ENCODE measurements at regions not wholly inside any gene's neighbourhood (a gene's known extent, or its start where the extent isn't known, plus 50 kb on each side); places are given as distances from the start of the nearest gene placed in this dataset.

- TF ChIP-seq CTCF (IDR thresholded peaks at IDR 0.05; ENCODE audit: low read depth, low read length, missing input control): no peak
- no peak for TF ChIP-seq ZBTB33 (IDR thresholded peaks at IDR 0.05)
- no peak for TF ChIP-seq RAD21 (IDR thresholded peaks at IDR 0.05)
- TF ChIP-seq TAF1 (conservative IDR thresholded peaks at IDR 0.05): no peak
- TF ChIP-seq ATF3 (IDR thresholded peaks at IDR 0.05): no peak
- TF ChIP-seq MAX (IDR thresholded peaks at IDR 0.05): no peak
- no peak for TF ChIP-seq SP1 (IDR thresholded peaks at IDR 0.05)
- TF ChIP-seq YY1 (IDR thresholded peaks at IDR 0.05): no peak
- no peak for TF ChIP-seq REST (IDR thresholded peaks at IDR 0.05)
These were observed 248.8 kb downstream of the RAB38 start for GRCh38 chr11:87926250-87926970.

All from liver (tissue), 3 donors.